ENCODE measurements at regions not wholly inside any gene's neighbourhood (a gene's known extent, or its start where the extent isn't known, plus 50 kb on each side); places are given as distances from the start of the nearest gene placed in this dataset.

DNA sequence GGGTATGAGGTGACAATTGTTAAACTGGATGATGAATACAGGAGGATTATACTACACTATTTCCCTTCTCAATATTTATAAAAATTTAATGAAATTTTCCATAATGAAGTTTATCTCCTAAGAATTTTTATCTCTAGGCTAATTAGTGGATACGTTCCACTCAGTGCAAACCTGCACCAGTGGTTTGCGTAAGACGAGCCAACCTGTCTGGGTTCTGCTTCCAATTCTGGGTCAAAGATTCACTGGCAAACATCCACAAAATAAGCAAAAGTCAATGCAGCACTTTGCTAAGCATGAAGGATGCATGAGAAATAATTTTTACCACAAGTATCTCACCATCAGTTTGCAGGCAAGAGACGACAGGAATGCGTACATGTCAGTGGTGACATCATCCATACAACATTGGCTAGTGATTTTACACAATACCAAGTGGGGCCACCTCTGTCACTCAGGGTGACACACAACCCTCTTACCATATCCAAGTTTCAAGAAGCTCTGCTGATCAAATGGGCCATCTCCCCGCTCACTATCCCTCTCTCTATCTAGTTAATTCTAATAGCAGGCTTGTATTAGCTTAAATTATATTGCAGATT lies 51.7 kb downstream of the FAM50B start:
- no peak for DNase-seq (ENCODE audit: low spot score in 2 of 2)
- no peak overlapping the region for H3K4me3 ChIP-seq
- H3K9me3 ChIP-seq, result no peaks in the 10 kb centered on the region
- 80 to 88% methylated on average over 6 of the region's 6 CpGs for WGBS, 2 donors
- H3K27me3 ChIP-seq, result no peaks in the 10 kb centered on the region
- no peak for TF ChIP-seq EP300 (IDR thresholded peaks at IDR 0.05)
- H3K4me1 ChIP-seq, result no peaks in the 10 kb centered on the region
- H3K27ac ChIP-seq, result no peak overlapping the region
- H3K36me3 ChIP-seq, result no peaks in the 10 kb centered on the region

DNA sequence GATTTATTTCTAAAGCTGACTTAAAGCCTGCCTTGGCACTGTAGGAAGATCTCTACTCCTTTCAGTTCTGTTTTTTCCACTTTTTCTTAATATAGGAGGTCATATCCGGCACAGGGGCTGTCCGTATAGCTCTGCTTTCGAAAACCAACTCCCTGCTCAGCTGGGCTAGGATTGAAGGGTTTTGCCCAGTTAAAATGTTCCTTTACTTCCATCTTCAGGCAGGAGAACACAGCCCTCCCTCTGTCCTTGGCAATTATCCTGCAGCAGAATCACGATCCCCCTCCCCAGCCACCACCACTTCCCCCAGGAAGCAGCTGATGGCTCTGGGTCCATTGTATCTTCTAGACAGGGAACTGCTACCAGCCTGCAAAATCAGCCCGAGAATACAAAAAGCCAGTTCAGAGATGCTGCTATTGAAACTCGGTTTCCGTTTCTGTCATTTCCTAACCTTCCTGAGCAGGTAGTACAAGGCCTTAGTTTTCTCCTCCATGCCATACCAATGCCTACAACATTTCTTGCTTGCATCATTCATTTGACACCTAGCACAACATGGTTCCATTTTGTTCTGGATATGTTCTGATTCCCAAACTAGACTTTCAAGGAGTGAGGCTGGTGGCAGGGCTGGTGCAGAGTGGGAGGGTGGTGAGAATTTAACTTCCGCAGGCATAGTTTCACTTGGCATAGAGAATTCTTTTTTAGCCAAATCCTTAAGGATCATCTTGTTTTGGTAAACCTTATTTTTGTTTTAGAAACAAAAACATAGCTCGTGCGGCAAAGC lies 53.9 kb downstream of the FAM50B start:
- no peaks in the 10 kb centered on the region for H3K4me1 ChIP-seq
- H3K27ac ChIP-seq, result no peak overlapping the region
- no peaks in the 10 kb centered on the region for H3K27me3 ChIP-seq
- H3K36me3 ChIP-seq, result no peaks in the 10 kb centered on the region
- H3K9me3 ChIP-seq, result no peaks in the 10 kb centered on the region
- DNase-seq (ENCODE audit: low spot score in 2 of 2), result no peak
- TF ChIP-seq EP300 (IDR thresholded peaks at IDR 0.05) (no peak), POLR2A (IDR thresholded peaks at IDR 0.05) (no peak)
- TF ChIP-seq, protein P1, sequence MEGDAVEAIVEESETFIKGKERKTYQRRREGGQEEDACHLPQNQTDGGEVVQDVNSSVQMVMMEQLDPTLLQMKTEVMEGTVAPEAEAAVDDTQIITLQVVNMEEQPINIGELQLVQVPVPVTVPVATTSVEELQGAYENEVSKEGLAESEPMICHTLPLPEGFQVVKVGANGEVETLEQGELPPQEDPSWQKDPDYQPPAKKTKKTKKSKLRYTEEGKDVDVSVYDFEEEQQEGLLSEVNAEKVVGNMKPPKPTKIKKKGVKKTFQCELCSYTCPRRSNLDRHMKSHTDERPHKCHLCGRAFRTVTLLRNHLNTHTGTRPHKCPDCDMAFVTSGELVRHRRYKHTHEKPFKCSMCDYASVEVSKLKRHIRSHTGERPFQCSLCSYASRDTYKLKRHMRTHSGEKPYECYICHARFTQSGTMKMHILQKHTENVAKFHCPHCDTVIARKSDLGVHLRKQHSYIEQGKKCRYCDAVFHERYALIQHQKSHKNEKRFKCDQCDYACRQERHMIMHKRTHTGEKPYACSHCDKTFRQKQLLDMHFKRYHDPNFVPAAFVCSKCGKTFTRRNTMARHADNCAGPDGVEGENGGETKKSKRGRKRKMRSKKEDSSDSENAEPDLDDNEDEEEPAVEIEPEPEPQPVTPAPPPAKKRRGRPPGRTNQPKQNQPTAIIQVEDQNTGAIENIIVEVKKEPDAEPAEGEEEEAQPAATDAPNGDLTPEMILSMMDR (IDR thresholded peaks at IDR 0.05), result no peak
- 73 to 75% methylated on average over 10 of the region's 10 CpGs for WGBS, 2 donors
- no peak overlapping the region for H3K4me3 ChIP-seq

DNA sequence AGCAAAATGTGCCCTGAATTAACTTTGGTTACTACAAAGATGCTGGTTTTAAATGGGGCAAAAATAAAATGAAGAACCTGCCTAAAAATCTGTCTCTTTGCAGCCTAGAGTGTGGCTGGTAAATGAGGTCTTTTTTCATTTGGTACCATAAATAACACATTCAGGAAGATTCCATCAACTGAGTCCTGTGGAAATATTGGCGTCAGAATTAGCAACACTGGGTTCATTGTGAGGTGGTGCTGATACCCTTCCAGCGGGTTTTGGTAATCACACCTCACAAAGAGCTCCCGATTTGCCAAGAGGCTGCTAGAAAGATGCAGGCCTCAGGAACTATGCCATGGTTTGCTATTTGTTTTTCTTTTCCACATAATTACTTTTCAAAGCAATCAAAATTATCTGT lies 55.3 kb downstream of the FAM50B start:
- Histone ChIP-seq H3K9me3 (no peaks in the 10 kb centered on the region), H3K27ac (no peak overlapping the region), H3K4me3 (no peak overlapping the region), H3K27me3 (no peaks in the 10 kb centered on the region), H3K4me1 (no peaks in the 10 kb centered on the region), H3K36me3 (no peaks in the 10 kb centered on the region)
- TF ChIP-seq EP300 (IDR thresholded peaks at IDR 0.05) (no peak), POLR2A (IDR thresholded peaks at IDR 0.05) (no peak)
- TF ChIP-seq, protein P1 (IDR thresholded peaks at IDR 0.05), result no peak
- WGBS, 2 donors, result 61 to 73% methylated on average over 3 of the region's 3 CpGs
- no peak for DNase-seq (ENCODE audit: low spot score in 2 of 2)

DNA sequence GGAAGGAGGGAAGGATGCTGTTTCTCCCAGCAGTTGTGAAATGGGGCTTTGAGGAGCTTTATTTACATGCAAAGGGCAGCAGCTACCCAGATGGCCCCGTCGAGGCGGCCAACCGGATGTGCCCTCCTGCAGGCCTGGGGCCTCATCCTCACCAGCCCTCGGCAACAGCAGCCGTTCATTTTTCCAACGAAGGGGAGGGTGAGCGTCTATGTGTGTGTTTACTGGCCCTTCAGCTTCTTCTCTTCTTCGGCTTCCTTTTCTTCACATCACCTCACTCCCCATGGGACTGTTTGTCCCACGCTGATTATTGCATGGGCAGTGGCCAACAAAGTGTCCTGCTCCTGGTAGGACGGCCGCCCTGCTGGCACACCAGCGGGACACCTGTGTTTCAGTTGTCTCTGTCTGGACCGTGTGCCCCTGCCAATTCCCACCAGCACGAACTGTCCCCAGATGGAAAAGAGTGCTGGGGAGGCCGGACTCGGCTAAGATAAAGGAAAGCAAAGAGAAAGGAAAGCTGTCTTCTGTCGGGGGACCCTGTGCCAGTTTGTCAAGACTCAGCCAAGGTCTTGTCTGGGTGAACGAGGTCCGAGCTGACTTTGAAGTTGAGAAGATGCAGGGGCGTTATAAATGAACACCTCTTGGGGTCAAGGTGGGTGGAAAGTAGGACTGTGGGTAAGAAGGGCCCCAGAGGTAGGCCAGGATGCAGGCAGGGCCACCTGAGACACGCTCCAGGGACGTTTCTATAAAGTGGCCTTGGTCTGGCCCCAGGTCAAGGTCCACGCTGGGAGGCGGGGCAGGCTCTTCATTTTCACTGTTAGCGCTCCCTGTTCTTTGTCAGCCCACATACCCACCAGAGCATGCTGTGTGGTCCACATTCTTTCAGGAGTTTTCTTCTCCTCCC lies 57.0 kb downstream of the FAM50B start:
- DNase-seq (ENCODE audit: low spot score in 2 of 2), result no peak
- H3K9me3 ChIP-seq, result no peaks in the 10 kb centered on the region
- H3K36me3 ChIP-seq, result no peaks in the 10 kb centered on the region
- TF ChIP-seq POLR2A (IDR thresholded peaks at IDR 0.05), result no peak
- TF ChIP-seq EP300 (IDR thresholded peaks at IDR 0.05), result no peak
- TF ChIP-seq, protein P1 (IDR thresholded peaks at IDR 0.05), result no peak
- WGBS, 2 donors, result 67 to 71% methylated on average over 26 of the region's 26 CpGs
- H3K27me3 ChIP-seq, result no peaks in the 10 kb centered on the region
- peaks cover 0 to 5% (median 2%) of the 10 kb centered on the region in 4 donors for H3K4me1 ChIP-seq
- no peak overlapping the region for H3K27ac ChIP-seq
- H3K4me3 ChIP-seq, result no peak overlapping the region

DNA sequence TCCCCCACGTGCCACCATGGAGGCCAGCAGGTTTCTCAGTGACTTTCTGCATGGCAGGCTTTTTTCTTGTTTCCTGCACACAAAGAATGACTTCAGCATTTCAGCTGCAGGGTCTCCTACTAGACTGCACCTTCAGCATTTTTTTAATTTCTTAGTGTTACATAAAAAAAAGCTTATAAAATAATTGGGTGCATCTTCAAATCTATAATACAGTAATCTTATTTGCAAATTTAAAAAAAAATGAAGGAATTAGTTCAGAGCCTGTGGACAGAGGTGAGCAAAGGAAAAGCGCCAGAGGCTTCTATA lies 57.6 kb downstream of the FAM50B start:
- DNase-seq (ENCODE audit: low spot score in 2 of 2), result no peak
- peaks cover 0 to 11% (median 8%) of the 10 kb centered on the region in 4 donors for H3K4me1 ChIP-seq
- TF ChIP-seq POLR2A (IDR thresholded peaks at IDR 0.05) (no peak), EP300 (IDR thresholded peaks at IDR 0.05) (no peak)
- TF ChIP-seq, protein P1 (IDR thresholded peaks at IDR 0.05), result no peak

More for the DNA sequence above, 57.6 kb downstream of the FAM50B start:
- H3K4me3 ChIP-seq, result no peak overlapping the region
- WGBS, 2 donors, result 75 to 77% methylated on average over 2 of the region's 2 CpGs
- H3K27me3 ChIP-seq, result no peaks in the 10 kb centered on the region
- no peaks in the 10 kb centered on the region for H3K36me3 ChIP-seq
- H3K9me3 ChIP-seq, result no peaks in the 10 kb centered on the region
- H3K27ac ChIP-seq, result no peak overlapping the region

Measured in tibial nerve (tissue), 4 donors.